BE2C (cell line): ENCODE measurements at regions not wholly inside any gene's neighbourhood (a gene's known extent, or its start where the extent isn't known, plus 50 kb on each side); places are given as distances from the start of the nearest gene placed in this dataset.
A peak's percentile ranks its signal among the peaks of the same experiment; 100 is the strongest.

Experiments
- DNase-seq: peaks from one replicate; pipeline ENCODE4 v3.0.0-alpha.2; 2020
- H3K27me3 ChIP-seq: fragments of 250-450 bp; sonication (Bioruptor Pico); 2 replicates; pipeline ENCODE4 v1.5.1; 2020; ENCODE audit warnings: mild to moderate bottlenecking
- H3K36me3 ChIP-seq: fragments of 250-450 bp; sonication (Bioruptor Pico); 2 replicates; pipeline ENCODE4 v1.5.1; 2020; ENCODE audit warnings: mild to moderate bottlenecking
- H3K4me1 ChIP-seq: fragments of 250-450 bp; sonication (Bioruptor Pico); 2 replicates; pipeline ENCODE4 v1.5.1; 2020
- H3K4me3 ChIP-seq: 2 replicates; pipeline ENCODE4 v1.5.1; 2011; ENCODE audit warnings: low read depth, low read length
- H3K9me3 ChIP-seq: fragments of 250-450 bp; sonication (Bioruptor Pico); 2 replicates; pipeline ENCODE4 v1.5.1; 2020
- CTCF ChIP-seq: IDR thresholded peaks from 2 replicates; pipeline ENCODE4 v1.5.1; 2012; ENCODE audit warnings: mild to moderate bottlenecking, low read depth, low read length

DNA sequence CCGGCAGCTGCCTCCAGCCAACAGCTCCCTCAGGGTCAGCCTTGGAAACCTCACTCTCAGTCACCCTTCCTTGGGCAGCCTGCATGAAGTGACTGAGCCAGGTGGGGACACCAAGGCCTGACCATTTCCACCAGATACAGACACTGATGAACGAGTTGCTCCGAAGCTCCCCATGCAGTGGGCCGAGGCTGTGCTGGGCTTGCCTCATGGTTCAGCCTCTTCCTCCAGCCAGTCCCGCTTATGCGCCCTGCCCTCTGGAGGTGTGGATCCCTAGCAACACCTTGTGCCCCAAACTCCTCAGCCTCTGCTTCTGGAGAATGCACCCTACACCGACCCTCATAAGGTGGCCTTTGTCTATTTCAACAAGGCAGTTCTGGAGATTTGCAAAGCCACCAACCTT lies 236.0 kb downstream of the RRAGC start:
- TF ChIP-seq CTCF, result no peak
- Histone ChIP-seq H3K4me1 (no peaks in the 10 kb centered on the region), H3K27me3 (no peaks in the 10 kb centered on the region), H3K36me3 (no peaks in the 10 kb centered on the region), H3K4me3 (no peak overlapping the region), H3K9me3 (no peaks in the 10 kb centered on the region)
- no peak for DNase-seq

GRCh38 chr1:38622197-38622596 lies 237.4 kb downstream of the RRAGC start:
- H3K27me3 ChIP-seq, result no peaks in the 10 kb centered on the region
- DNase-seq, result no peak
- no peak overlapping the region for H3K4me3 ChIP-seq
- no peaks in the 10 kb centered on the region for H3K9me3 ChIP-seq
- H3K4me1 ChIP-seq, result no peaks in the 10 kb centered on the region
- TF ChIP-seq CTCF, result no peak
- H3K36me3 ChIP-seq, result no peaks in the 10 kb centered on the region

GRCh38 chr1:38616846-38617245 lies 242.7 kb downstream of the RRAGC start:
- no peak for DNase-seq
- no peak for TF ChIP-seq CTCF
- H3K27me3 ChIP-seq, result no peaks in the 10 kb centered on the region
- H3K4me1 ChIP-seq, result peaks cover 2% of the 10 kb centered on the region; the same call in 1 of the 2 replicates
- no peak overlapping the region for H3K4me3 ChIP-seq
- H3K9me3 ChIP-seq, result no peaks in the 10 kb centered on the region
- no peaks in the 10 kb centered on the region for H3K36me3 ChIP-seq

DNA sequence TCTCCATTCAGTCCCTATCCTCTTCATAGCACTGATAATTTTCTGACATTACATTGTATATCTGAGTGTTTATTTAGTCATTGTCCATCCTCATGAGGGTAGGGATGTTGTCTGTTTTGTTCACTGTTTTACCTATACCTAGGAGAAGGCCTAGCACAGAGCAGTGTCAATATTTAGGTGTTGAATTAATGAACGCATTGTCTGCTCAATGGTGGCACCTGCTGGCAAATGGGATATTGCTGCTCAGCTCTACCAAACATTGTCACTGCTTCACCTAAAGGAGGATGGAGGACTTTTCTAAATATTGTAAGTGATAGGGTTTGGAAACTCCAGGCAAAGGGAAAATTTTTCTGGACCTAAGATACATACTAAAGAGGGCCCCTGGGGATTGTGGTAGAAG lies 243.9 kb downstream of the RRAGC start:
- Histone ChIP-seq H3K36me3 (no peaks in the 10 kb centered on the region), H3K4me3 (no peak overlapping the region), H3K9me3 (no peaks in the 10 kb centered on the region), H3K4me1 (peaks cover 6% of the 10 kb centered on the region; the same call in 1 of the 2 replicates), H3K27me3 (no peaks in the 10 kb centered on the region)
- TF ChIP-seq CTCF, result peak; percentile 18; the same call in 1 of the 2 replicates
- DNase-seq, result no peak

- no peaks in the 10 kb centered on the region for H3K27me3 ChIP-seq
- no peaks in the 10 kb centered on the region for H3K9me3 ChIP-seq
- H3K4me3 ChIP-seq, result no peak overlapping the region
- H3K36me3 ChIP-seq, result no peaks in the 10 kb centered on the region
- DNase-seq, result no peak
- TF ChIP-seq CTCF, result no peak
- peaks cover 6% of the 10 kb centered on the region; the same call in 1 of the 2 replicates for H3K4me1 ChIP-seq
These were observed 244.7 kb downstream of the RRAGC start for GRCh38 chr1:38614861-38615260.

DNA sequence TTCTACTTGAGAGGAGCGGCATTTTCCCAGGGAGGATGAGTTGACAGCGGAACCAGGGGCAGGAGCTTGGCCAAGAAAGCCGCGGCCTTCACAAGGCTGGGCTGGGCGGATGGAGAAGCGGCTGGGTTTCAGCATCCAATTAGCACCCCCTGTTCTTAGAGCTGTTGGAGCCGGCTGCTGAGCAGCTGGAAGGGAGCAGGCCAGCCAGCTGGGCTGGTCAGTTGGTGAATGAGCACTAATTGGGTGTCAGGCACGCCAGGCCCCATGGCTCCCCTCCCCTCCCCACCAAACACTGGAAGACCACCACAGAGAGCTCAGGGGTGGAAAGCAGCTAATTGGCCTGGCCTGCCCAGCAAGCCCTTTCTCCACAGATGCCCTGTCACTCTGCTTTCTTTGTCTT lies 245.6 kb downstream of the RRAGC start:
- Histone ChIP-seq H3K4me3 (no peak overlapping the region), H3K9me3 (no peaks in the 10 kb centered on the region), H3K36me3 (no peaks in the 10 kb centered on the region), H3K4me1 (peaks cover 6% of the 10 kb centered on the region; the same call in 1 of the 2 replicates), H3K27me3 (no peaks in the 10 kb centered on the region)
- no peak for TF ChIP-seq CTCF
- no peak for DNase-seq
